GM12878 (cell line): ENCODE measurements at regions not wholly inside any gene's neighbourhood (a gene's known extent, or its start where the extent isn't known, plus 50 kb on each side); places are given as distances from the start of the nearest gene placed in this dataset.

Experiments used
- JUND ChIP-seq: IDR thresholded peaks from 2 replicates; pipeline ENCODE4 v1.6.1; 2012; ENCODE audit warnings: low read depth, mild to moderate bottlenecking, low read length, improper control_type of control experiment, moderate library complexity
- NR2C1 ChIP-seq: fragments of 450-650 bp; IDR thresholded peaks from 2 replicates; pipeline ENCODE4 v1.6.1; 2017; ENCODE audit warnings: antibody characterized with exemption, mild to moderate bottlenecking, moderate library complexity
- SIN3A ChIP-seq: IDR thresholded peaks from 2 replicates; pipeline ENCODE4 v1.6.1; 2012; ENCODE audit warnings: low read depth, low read length, improper control_type of control experiment
- ZNF24 ChIP-seq: fragments of 450-650 bp; IDR thresholded peaks from 2 replicates; pipeline ENCODE4 v1.6.1; 2017; ENCODE audit warnings: antibody characterized with exemption, mild to moderate bottlenecking
- TF ChIP-seq, protein P1 (sequence below), 3 experiments: IDR thresholded peaks in 2 of 3; conservative IDR thresholded peaks in 1 of 3; 2 replicates each; pipeline ENCODE4 v1.5.1; 2011; ENCODE audit warnings: low read depth in 3 of 3, low read length in 3 of 3, mild to moderate bottlenecking in 3 of 3, control low read depth in 2 of 3, moderate library complexity in 2 of 3, inconsistent platforms in 1 of 3, mixed read lengths in 1 of 3; ENCODE audit not compliant: control insufficient read depth in 2 of 3, insufficient read depth in 1 of 3; ENCODE audit errors: extremely low read depth in 1 of 3

DNA sequence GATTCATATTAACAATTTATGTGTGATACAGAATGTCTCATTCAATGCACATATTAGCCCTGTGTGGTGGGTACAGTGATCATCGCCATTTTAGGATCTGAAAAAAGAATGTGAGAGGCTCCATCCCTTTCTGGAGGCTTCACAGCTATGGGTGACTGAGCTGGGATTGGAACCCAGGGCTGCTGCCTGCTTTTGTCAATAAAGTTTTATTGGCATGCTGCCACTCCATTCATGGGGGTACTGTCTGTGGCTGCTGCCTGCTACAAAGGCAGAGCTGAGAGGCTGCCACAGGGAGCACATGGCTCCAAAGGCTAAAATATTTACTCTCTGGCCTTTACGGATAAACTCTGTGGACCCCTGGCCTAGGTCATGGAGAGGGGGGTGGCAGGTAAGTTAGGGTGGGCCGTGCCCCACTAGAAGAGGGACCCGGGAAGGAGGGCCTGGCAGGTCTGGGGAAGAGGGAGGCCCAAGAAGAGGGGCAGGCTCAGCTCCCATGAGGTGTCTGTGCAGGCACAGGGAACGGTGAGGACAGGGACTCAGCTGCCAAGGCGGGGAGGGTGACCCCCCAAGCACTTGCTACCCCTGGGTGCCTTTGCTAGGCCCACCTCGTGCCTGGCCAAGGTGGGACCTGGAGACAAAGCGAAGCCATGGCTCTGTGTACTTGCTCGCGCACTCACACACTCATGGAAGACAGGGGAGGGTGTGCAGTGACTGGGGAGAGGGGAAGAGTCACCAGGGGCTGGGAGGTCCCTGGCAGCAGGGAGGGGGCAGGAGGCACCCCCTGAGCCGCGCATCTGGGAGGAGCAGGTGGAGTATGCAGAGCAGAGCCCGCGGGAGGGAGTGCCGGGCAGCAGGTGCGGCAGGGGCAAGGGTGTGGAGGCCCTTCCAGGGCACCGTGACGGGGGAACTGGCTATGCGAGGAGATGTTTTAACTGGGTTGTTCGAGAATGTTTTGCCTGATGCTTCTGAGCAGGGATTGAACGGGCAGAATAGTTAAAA lies 335.3 kb downstream of the CTTN start:
- TF ChIP-seq NR2C1 (no peak), SIN3A (no peak), ZNF24 (no peak), JUND (no peak)
- TF ChIP-seq, protein P1, sequence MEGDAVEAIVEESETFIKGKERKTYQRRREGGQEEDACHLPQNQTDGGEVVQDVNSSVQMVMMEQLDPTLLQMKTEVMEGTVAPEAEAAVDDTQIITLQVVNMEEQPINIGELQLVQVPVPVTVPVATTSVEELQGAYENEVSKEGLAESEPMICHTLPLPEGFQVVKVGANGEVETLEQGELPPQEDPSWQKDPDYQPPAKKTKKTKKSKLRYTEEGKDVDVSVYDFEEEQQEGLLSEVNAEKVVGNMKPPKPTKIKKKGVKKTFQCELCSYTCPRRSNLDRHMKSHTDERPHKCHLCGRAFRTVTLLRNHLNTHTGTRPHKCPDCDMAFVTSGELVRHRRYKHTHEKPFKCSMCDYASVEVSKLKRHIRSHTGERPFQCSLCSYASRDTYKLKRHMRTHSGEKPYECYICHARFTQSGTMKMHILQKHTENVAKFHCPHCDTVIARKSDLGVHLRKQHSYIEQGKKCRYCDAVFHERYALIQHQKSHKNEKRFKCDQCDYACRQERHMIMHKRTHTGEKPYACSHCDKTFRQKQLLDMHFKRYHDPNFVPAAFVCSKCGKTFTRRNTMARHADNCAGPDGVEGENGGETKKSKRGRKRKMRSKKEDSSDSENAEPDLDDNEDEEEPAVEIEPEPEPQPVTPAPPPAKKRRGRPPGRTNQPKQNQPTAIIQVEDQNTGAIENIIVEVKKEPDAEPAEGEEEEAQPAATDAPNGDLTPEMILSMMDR (IDR thresholded peaks at IDR 0.05 in 2 of 3, conservative IDR thresholded peaks at IDR 0.05 in 1 of 3; ENCODE audit: control insufficient read depth in 2 of 3, extremely low read depth in 1 of 3, insufficient read depth in 1 of 3, low read depth in 3 of 3, low read length in 3 of 3), result no peak
